Dedifferentiated amniotic fluid mesenchymal stem cell (primary cell): ENCODE measurements at regions not wholly inside any gene's neighbourhood (a gene's known extent, or its start where the extent isn't known, plus 50 kb on each side); places are given as distances from the start of the nearest gene placed in this dataset.

Experiments
- DNase-seq: peaks from one replicate; pipeline ENCODE4 v3.0.0-alpha.2; 2016; ENCODE audit errors: extremely low spot score

GRCh38 chr10:31143331-31143935, 111.8 kb upstream of the ZNF438 start:
- DNase-seq: no peak

- no peak for DNase-seq
Observed at GRCh38 chr10:31145986-31146385, 114.3 kb upstream of the ZNF438 start.

- DNase-seq: no peak
Observed at GRCh38 chr10:31146491-31147209, 115.0 kb upstream of the ZNF438 start.

GRCh38 chr10:31147210-31147608, 115.5 kb upstream of the ZNF438 start:
- peak; percentile 51 for DNase-seq

- no peak for DNase-seq
Observed at GRCh38 chr10:31148951-31149350, 117.3 kb upstream of the ZNF438 start.

- no peak for DNase-seq
Observed at GRCh38 chr10:31149835-31150512, 118.3 kb upstream of the ZNF438 start.

GRCh38 chr10:31151301-31151700, 119.6 kb upstream of the ZNF438 start:
- DNase-seq: no peak

- no peak for DNase-seq
Observed at GRCh38 chr10:31152421-31153135, 120.9 kb upstream of the ZNF438 start.

- DNase-seq: no peak
Observed at GRCh38 chr10:31153161-31153560, 121.5 kb upstream of the ZNF438 start.

GRCh38 chr10:31153692-31154091, 122.0 kb upstream of the ZNF438 start:
- DNase-seq: no peak

GRCh38 chr10:31154996-31155395, 123.3 kb upstream of the ZNF438 start:
- DNase-seq: no peak

GRCh38 chr10:31157123-31158010, 125.7 kb upstream of the ZNF438 start:
- DNase-seq: peak; percentile 41

GRCh38 chr10:31158011-31158658, 126.5 kb upstream of the ZNF438 start:
- no peak for DNase-seq

- DNase-seq: no peak
Observed at GRCh38 chr10:31166606-31167005, 134.9 kb upstream of the ZNF438 start.

- DNase-seq: no peak
Observed at GRCh38 chr10:31170636-31171035, 139.0 kb upstream of the ZNF438 start.

- DNase-seq: no peak
Observed at GRCh38 chr10:31171402-31172083, 139.9 kb upstream of the ZNF438 start.

GRCh38 chr10:31172925-31173324, 141.3 kb upstream of the ZNF438 start:
- no peak for DNase-seq

- no peak for DNase-seq
Observed at GRCh38 chr10:31173752-31174151, 142.1 kb upstream of the ZNF438 start.

- DNase-seq: no peak
Observed at GRCh38 chr10:31179091-31179680, 139.8 kb upstream of the ZEB1 start.
